Occipital lobe (tissue), 1 donor: ENCODE measurements at regions not wholly inside any gene's neighbourhood (a gene's known extent, or its start where the extent isn't known, plus 50 kb on each side); places are given as distances from the start of the nearest gene placed in this dataset.

Source experiments
- DNase-seq: peaks from one replicate; lab custom pipeline; 2025; lab: John Stamatoyannopoulos, UW

- DNase-seq: no peak
Measured at GRCh38 chr15:62570405-62570783, 405.3 kb upstream of the C2CD4B start.

GRCh38 chr15:62571072-62571471, 406.0 kb upstream of the C2CD4B start:
- no peak for DNase-seq

GRCh38 chr15:62572797-62573196, 407.7 kb upstream of the C2CD4B start:
- DNase-seq: no peak

GRCh38 chr15:62573876-62574275, 408.8 kb upstream of the C2CD4B start:
- DNase-seq: no peak

- no peak for DNase-seq
Measured at GRCh38 chr15:62578546-62578945, 413.5 kb upstream of the C2CD4B start.

GRCh38 chr15:62578960-62579359, 413.9 kb upstream of the C2CD4B start:
- DNase-seq: no peak

GRCh38 chr15:62579842-62580241, 414.8 kb upstream of the C2CD4B start:
- DNase-seq: no peak

- DNase-seq: no peak
Measured at GRCh38 chr15:62582580-62582979, 417.5 kb upstream of the C2CD4B start.

GRCh38 chr15:62584301-62585235, 419.5 kb upstream of the C2CD4B start:
- no peak for DNase-seq

GRCh38 chr15:62588938-62589670, 424.0 kb upstream of the C2CD4B start:
- no peak for DNase-seq

- DNase-seq: no peak
Measured at GRCh38 chr15:62591842-62592838, 427.1 kb upstream of the C2CD4B start.

GRCh38 chr15:62592920-62593319, 427.8 kb upstream of the C2CD4B start:
- no peak for DNase-seq

GRCh38 chr15:62593681-62594399, 428.8 kb upstream of the C2CD4B start:
- DNase-seq: no peak

GRCh38 chr15:62598217-62598616, 433.1 kb upstream of the C2CD4B start:
- DNase-seq: no peak

GRCh38 chr15:62599791-62600777, 435.0 kb upstream of the C2CD4B start:
- no peak for DNase-seq

GRCh38 chr15:62601777-62602545, 436.9 kb upstream of the C2CD4B start:
- no peak for DNase-seq

- DNase-seq: no peak
Measured at GRCh38 chr15:62603742-62604141, 438.7 kb upstream of the C2CD4B start.

- DNase-seq: no peak
Measured at GRCh38 chr15:62605282-62605681, 437.3 kb upstream of the TPM1 start.
